Lung (tissue), 11 donors: ENCODE measurements at regions not wholly inside any gene's neighbourhood (a gene's known extent, or its start where the extent isn't known, plus 50 kb on each side); places are given as distances from the start of the nearest gene placed in this dataset.
A peak's percentile ranks its signal among the peaks of the same experiment; 100 is the strongest.

ENCODE experiments used
- ATAC-seq: fragments of 200-7000 bp; cut with Tn5 transposase; one replicate; pipeline ENCODE4 v1.9.1; 2020; ENCODE audit warnings: moderate number of reproducible peaks; ENCODE audit not compliant: insufficient read depth, low FRiP score
- DNase-seq, 3 donors: peaks; one replicate each; pipeline ENCODE4 v3.0.0-alpha.2; 2013 to 2017
- H3K27ac ChIP-seq, 2 donors: one replicate each; pipeline ENCODE4 v1.5.1; 2013; ENCODE audit warnings: mild to moderate bottlenecking in 2 of 2, moderate library complexity in 2 of 2, control low read depth in 1 of 2, inconsistent platforms in 1 of 2, low read depth in 1 of 2, low read length in 1 of 2
- H3K27me3 ChIP-seq, 3 donors: one replicate each; pipeline ENCODE4 v1.5.1; 2013; ENCODE audit warnings: low read length in 2 of 3; ENCODE audit not compliant: control insufficient read depth in 3 of 3, insufficient read depth in 3 of 3
- H3K36me3 ChIP-seq, 4 donors: one replicate each; pipeline ENCODE4 v1.5.1; 2013; ENCODE audit warnings: low read length in 4 of 4, mild to moderate bottlenecking in 1 of 4, moderate library complexity in 1 of 4; ENCODE audit not compliant: control insufficient read depth in 4 of 4, insufficient read depth in 4 of 4
- H3K4me1 ChIP-seq, 5 donors: one replicate each; pipeline ENCODE4 v1.5.1; 2013; ENCODE audit warnings: low read length in 5 of 5, mild to moderate bottlenecking in 2 of 5, moderate library complexity in 1 of 5; ENCODE audit not compliant: control insufficient read depth in 5 of 5, insufficient read depth in 5 of 5
- H3K4me3 ChIP-seq: one replicate; pipeline ENCODE4 v1.5.1; 2013; ENCODE audit warnings: mild to moderate bottlenecking, control low read depth, moderate library complexity
- H3K9ac ChIP-seq, 2 donors: one replicate each; pipeline ENCODE4 v1.5.1; 2013; ENCODE audit warnings: low read length in 2 of 2, control low read depth in 1 of 2; ENCODE audit not compliant: insufficient read depth in 1 of 2
- H3K9me3 ChIP-seq, 4 donors: one replicate each; pipeline ENCODE4 v1.5.1; 2013; ENCODE audit warnings: low read length in 3 of 4, mild to moderate bottlenecking in 1 of 4, moderate library complexity in 1 of 4; ENCODE audit not compliant: control insufficient read depth in 4 of 4, insufficient read depth in 3 of 4
- CTCF ChIP-seq: IDR thresholded peaks from 2 replicates; pipeline ENCODE4 v1.5.1; 2012; ENCODE audit warnings: mild to moderate bottlenecking; ENCODE audit errors: control extremely low read depth, extremely low read depth
- WGBS, 2 donors: extraction: QIAGEN DNeasy Blood & Tissue Kit; methylation state at CpG; one replicate each; pipeline ENCODE4 v1.1.7; 2013; 5-methylcytosine and 5-hydroxymethylcytosine counted together
- donor health status: control.
- donor health status: control.
- donor health status: Bipolar disorder and iron deficiency.
- donor health status: healthy.
- donor health status: DM: yes; HTN: yes; CAD: no.

DNA sequence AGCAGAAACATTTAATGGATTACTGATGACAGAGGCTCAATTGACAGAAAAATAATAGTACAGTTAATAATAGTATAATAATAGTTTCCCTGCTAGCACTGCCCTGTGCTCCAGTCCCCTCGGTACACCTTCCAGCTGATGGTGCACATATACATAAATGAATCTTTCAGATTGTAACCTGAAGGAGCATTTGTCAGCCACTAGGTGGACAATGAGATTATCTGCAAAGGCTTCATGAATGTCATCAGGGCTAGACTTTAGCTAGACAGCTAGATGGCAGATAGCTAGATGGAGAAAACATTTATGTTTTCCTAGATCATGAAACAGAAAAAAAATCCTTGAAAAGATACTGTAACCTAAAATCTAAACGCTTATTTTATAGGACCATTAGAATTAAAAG is 304.4 kb upstream of the SMC2 start:
- ATAC-seq, result no peak
- Histone ChIP-seq H3K27me3 (no peaks in the 10 kb centered on the region), H3K4me3 (no peak overlapping the region), H3K27ac (no peak overlapping the region), H3K9me3 (no peaks in the 10 kb centered on the region), H3K9ac (no peak overlapping the region), H3K36me3 (no peaks in the 10 kb centered on the region), H3K4me1 (no peaks in the 10 kb centered on the region)
- 74 to 76% methylated on average over 2 of the region's 2 CpGs for WGBS, 2 donors
- no peak for DNase-seq
- TF ChIP-seq CTCF, result no peak

GRCh38 chr9:103798620-103799019 is 295.5 kb upstream of the SMC2 start:
- Histone ChIP-seq H3K4me3 (no peak overlapping the region), H3K9ac (no peak overlapping the region), H3K27ac (no peak overlapping the region), H3K36me3 (no peaks in the 10 kb centered on the region), H3K27me3 (no peaks in the 10 kb centered on the region), H3K4me1 (no peaks in the 10 kb centered on the region), H3K9me3 (no peaks in the 10 kb centered on the region)
- WGBS, 2 donors, result 20 to 38% methylated on average over 1 of the region's 1 CpG
- DNase-seq (no peak), ATAC-seq (peak; percentile 41)
- no peak for TF ChIP-seq CTCF

DNA sequence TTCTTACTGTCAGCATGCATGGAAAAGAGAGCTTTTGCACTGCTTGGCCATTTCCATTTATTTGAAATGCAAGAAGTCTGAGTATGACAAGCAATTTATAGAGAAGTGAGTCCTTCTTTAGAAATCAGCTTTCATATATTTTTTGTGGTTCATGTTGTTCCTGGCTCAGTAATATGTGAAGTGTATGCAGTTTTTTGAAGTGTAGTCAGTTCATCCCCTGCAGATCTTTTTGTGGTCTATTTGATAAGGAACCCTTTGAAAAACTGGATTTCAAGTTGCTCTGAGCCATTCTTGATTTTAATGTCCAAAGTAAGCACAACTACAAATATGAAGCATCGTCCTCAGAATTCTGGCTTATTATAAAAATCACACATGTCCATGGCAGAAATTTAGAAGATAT is 294.1 kb upstream of the SMC2 start:
- Histone ChIP-seq H3K9me3 (no peaks in the 10 kb centered on the region), H3K4me1 (no peaks in the 10 kb centered on the region), H3K9ac (no peak overlapping the region), H3K27me3 (no peaks in the 10 kb centered on the region), H3K27ac (no peak overlapping the region), H3K36me3 (no peaks in the 10 kb centered on the region), H3K4me3 (no peak overlapping the region)
- ATAC-seq (no peak), DNase-seq (no peak)
- TF ChIP-seq CTCF, result no peak
- WGBS, 2 donors, result 83 to 87% methylated on average over 1 of the region's 1 CpG

- 75 to 81% methylated on average over 1 of the region's 1 CpG for WGBS, 2 donors
- DNase-seq (no peak), ATAC-seq (no peak)
- no peaks in the 10 kb centered on the region for H3K9me3 ChIP-seq
- no peak overlapping the region for H3K9ac ChIP-seq
- H3K27ac ChIP-seq, result no peak overlapping the region
- no peaks in the 10 kb centered on the region for H3K27me3 ChIP-seq
- H3K4me1 ChIP-seq, result no peaks in the 10 kb centered on the region
- no peak overlapping the region for H3K4me3 ChIP-seq
- no peak for TF ChIP-seq CTCF
- no peaks in the 10 kb centered on the region for H3K36me3 ChIP-seq
These were observed 292.0 kb upstream of the SMC2 start for GRCh38 chr9:103802068-103802467.
